HEK293 (cell line): ENCODE measurements at regions not wholly inside any gene's neighbourhood (a gene's known extent, or its start where the extent isn't known, plus 50 kb on each side); places are given as distances from the start of the nearest gene placed in this dataset.

Experiments used
- CTCF ChIA-PET: fragments of 350-600 bp; formaldehyde crosslinking; extraction: SDS; loops from one replicate; lab custom pipeline; 2021; ENCODE audit warnings: antibody characterized with exemption; lab: Yijun Ruan, JAX
- POLR2A ChIA-PET: fragments of 300-600 bp; formaldehyde crosslinking; extraction: SDS; loops from one replicate; lab custom pipeline; 2020; ENCODE audit warnings: antibody characterized with exemption, inconsistent platforms; lab: Yijun Ruan, JAX
- H3K27ac ChIP-seq: fragments of 200-500 bp; sonication (Bioruptor generic); 2 replicates; pipeline ENCODE4 v1.5.1; 2014; ENCODE audit warnings: low read depth, low read length, control low read depth, inconsistent platforms; ENCODE audit errors: extremely low read depth
- H3K36me3 ChIP-seq, 2 experiments: fragments of 200-500 bp in 1 of 2; sonication (Bioruptor generic) in 1 of 2; 1 replicate in 1 of 2; 2 replicates in 1 of 2; pipeline ENCODE4 v1.5.1; 2014 to 2017; ENCODE audit warnings: inconsistent platforms in 2 of 2, low read length in 2 of 2; ENCODE audit not compliant: control insufficient read depth in 2 of 2, insufficient read depth in 1 of 2
- H3K4me1 ChIP-seq: fragments of 200-500 bp; sonication (Bioruptor generic); 2 replicates; pipeline ENCODE4 v1.5.1; 2014; ENCODE audit warnings: mild to moderate bottlenecking, low read length, inconsistent platforms; ENCODE audit not compliant: control insufficient read depth, insufficient read depth
- H3K4me3 ChIP-seq: 2 replicates; pipeline ENCODE4 v1.5.1; 2011; ENCODE audit warnings: low read depth, mild to moderate bottlenecking, control low read depth, low read length, moderate library complexity
- H3K9me3 ChIP-seq: fragments of 200-500 bp; sonication (Bioruptor generic); 2 replicates; pipeline ENCODE4 v1.5.1; 2014; ENCODE audit warnings: low read depth, low read length, inconsistent platforms; ENCODE audit not compliant: control insufficient read depth, insufficient read depth
- GFI1B ChIP-seq: fragments of 450-650 bp; formaldehyde crosslinking; IDR thresholded peaks from 2 replicates; pipeline ENCODE4 v1.5.1; 2016; ENCODE audit warnings: missing biosample characterization, missing genetic modification characterization
- KLF16 ChIP-seq: fragments of 450-650 bp; formaldehyde crosslinking; IDR thresholded peaks from 2 replicates; pipeline ENCODE4 v1.5.1; 2017; ENCODE audit warnings: missing biosample characterization, missing genetic modification characterization
- KLF17 ChIP-seq: fragments of 450-650 bp; formaldehyde crosslinking; IDR thresholded peaks from 2 replicates; pipeline ENCODE4 v1.5.1; 2016; ENCODE audit warnings: missing biosample characterization, missing genetic modification characterization
- MYNN ChIP-seq: fragments of 450-650 bp; formaldehyde crosslinking; IDR thresholded peaks from 2 replicates; pipeline ENCODE4 v1.5.1; 2016; ENCODE audit warnings: missing biosample characterization, missing genetic modification characterization, borderline replicate concordance
- OSR2 ChIP-seq: fragments of 450-650 bp; formaldehyde crosslinking; IDR thresholded peaks from 2 replicates; pipeline ENCODE4 v1.5.1; 2016; ENCODE audit warnings: missing biosample characterization, missing genetic modification characterization
- PRDM4 ChIP-seq: fragments of 450-650 bp; formaldehyde crosslinking; IDR thresholded peaks from 2 replicates; pipeline ENCODE4 v1.5.1; 2017; ENCODE audit warnings: missing biosample characterization, missing genetic modification characterization
- SCRT2 ChIP-seq: fragments of 450-650 bp; formaldehyde crosslinking; IDR thresholded peaks from 2 replicates; pipeline ENCODE4 v1.5.1; 2016; ENCODE audit warnings: missing biosample characterization, missing genetic modification characterization
- SP2 ChIP-seq: fragments of 450-650 bp; formaldehyde crosslinking; IDR thresholded peaks from 2 replicates; pipeline ENCODE4 v1.5.1; 2016; ENCODE audit warnings: missing biosample characterization, missing genetic modification characterization
- SP7 ChIP-seq: fragments of 450-650 bp; formaldehyde crosslinking; IDR thresholded peaks from 2 replicates; pipeline ENCODE4 v1.5.1; 2016; ENCODE audit warnings: missing biosample characterization, missing genetic modification characterization
- ZBTB26 ChIP-seq: fragments of 450-650 bp; formaldehyde crosslinking; optimal IDR thresholded peaks from 2 replicates; pipeline ENCODE3; 2016; ENCODE audit warnings: missing biosample characterization, mild to moderate bottlenecking, missing genetic modification characterization
- ZFP3 ChIP-seq: fragments of 450-650 bp; formaldehyde crosslinking; IDR thresholded peaks from 2 replicates; pipeline ENCODE4 v1.5.1; 2016; ENCODE audit warnings: low read depth, missing biosample characterization, missing genetic modification characterization
- ZNF132 ChIP-seq: fragments of 450-650 bp; formaldehyde crosslinking; IDR thresholded peaks from 2 replicates; pipeline ENCODE4 v1.5.1; 2017; ENCODE audit warnings: missing biosample characterization, missing genetic modification characterization, borderline replicate concordance
- ZNF155 ChIP-seq: fragments of 450-650 bp; formaldehyde crosslinking; IDR thresholded peaks from 2 replicates; pipeline ENCODE4 v1.5.1; 2016; ENCODE audit warnings: missing biosample characterization, missing genetic modification characterization
- ZNF280C ChIP-seq: fragments of 450-650 bp; formaldehyde crosslinking; IDR thresholded peaks from 2 replicates; pipeline ENCODE4 v1.5.1; 2016; ENCODE audit warnings: missing biosample characterization, missing genetic modification characterization
- ZNF354C ChIP-seq: fragments of 450-650 bp; formaldehyde crosslinking; IDR thresholded peaks from 2 replicates; pipeline ENCODE4 v1.5.1; 2016; ENCODE audit warnings: missing biosample characterization, missing genetic modification characterization, low read depth, borderline replicate concordance
- ZNF398 ChIP-seq: fragments of 450-650 bp; formaldehyde crosslinking; IDR thresholded peaks from 2 replicates; pipeline ENCODE4 v1.5.1; 2017; ENCODE audit warnings: missing biosample characterization, missing genetic modification characterization
- ZNF629 ChIP-seq: fragments of 450-650 bp; formaldehyde crosslinking; IDR thresholded peaks from 2 replicates; pipeline ENCODE4 v1.5.1; 2017; ENCODE audit warnings: missing biosample characterization, missing genetic modification characterization
- ZNF658 ChIP-seq: fragments of 450-650 bp; formaldehyde crosslinking; IDR thresholded peaks from 2 replicates; pipeline ENCODE4; 2016; ENCODE audit warnings: missing biosample characterization, missing genetic modification characterization
- ZNF692 ChIP-seq: fragments of 450-650 bp; formaldehyde crosslinking; IDR thresholded peaks from 2 replicates; pipeline ENCODE4 v1.5.1; 2016; ENCODE audit warnings: missing biosample characterization, missing genetic modification characterization
- ZNF76 ChIP-seq: fragments of 450-650 bp; formaldehyde crosslinking; IDR thresholded peaks from 2 replicates; pipeline ENCODE4; 2016; ENCODE audit warnings: low read depth, missing biosample characterization, missing genetic modification characterization, borderline replicate concordance
- ZNF776 ChIP-seq: fragments of 450-650 bp; formaldehyde crosslinking; IDR thresholded peaks from 2 replicates; pipeline ENCODE4 v1.5.0; 2017; ENCODE audit warnings: missing biosample characterization, missing genetic modification characterization, borderline replicate concordance
- ZNF837 ChIP-seq: fragments of 450-650 bp; formaldehyde crosslinking; IDR thresholded peaks from 2 replicates; pipeline ENCODE4 v1.5.1; 2016; ENCODE audit warnings: missing biosample characterization, missing genetic modification characterization
- ZSCAN16 ChIP-seq: fragments of 450-650 bp; formaldehyde crosslinking; IDR thresholded peaks from 2 replicates; pipeline ENCODE4 v1.5.1; 2016; ENCODE audit warnings: missing biosample characterization, missing genetic modification characterization
- ZSCAN30 ChIP-seq: fragments of 450-650 bp; IDR thresholded peaks from 2 replicates; pipeline ENCODE4 v1.5.1; 2018; ENCODE audit warnings: missing biosample characterization, mild to moderate bottlenecking, missing genetic modification characterization, moderate library complexity
- ZSCAN4 ChIP-seq: fragments of 450-650 bp; formaldehyde crosslinking; IDR thresholded peaks from 2 replicates; pipeline ENCODE4 v1.5.1; 2017; ENCODE audit warnings: missing biosample characterization, missing genetic modification characterization

- Histone ChIP-seq H3K4me1 (no peaks in the 10 kb centered on the region), H3K36me3 (no peaks in the 10 kb centered on the region), H3K9me3 (no peaks in the 10 kb centered on the region), H3K27ac (no peak overlapping the region), H3K4me3 (no peak overlapping the region)
- TF ChIP-seq ZNF132 (tag by site-specific recombination) (no peak), GFI1B (no peak), ZNF776 (no peak), KLF16 (tag by site-specific recombination) (no peak), ZNF398 (no peak), ZNF155 (no peak), ZNF658 (tag by site-specific recombination) (no peak), OSR2 (tag by site-specific recombination) (no peak), SP7 (no peak), ZNF280C (tag by site-specific recombination) (no peak)
- ChIA-PET POLR2A (no interaction called here), CTCF (no interaction called here)
Measured at GRCh38 chr16:49094471-49094870, 187.2 kb downstream of the CBLN1 start.

- CTCF ChIA-PET, result no interaction called here
- no peak for TF ChIP-seq PRDM4 (tag by site-specific recombination)
- no peak for TF ChIP-seq ZNF837 (tag by site-specific recombination)
- TF ChIP-seq ZSCAN30 (tag by site-specific recombination), result no peak
- TF ChIP-seq ZNF354C, result no peak
- no peak for TF ChIP-seq SP2
- no peak for TF ChIP-seq ZSCAN16 (tag by site-specific recombination)
- no peak for TF ChIP-seq ZBTB26 (tag by site-specific recombination)
- TF ChIP-seq ZNF629 (tag by site-specific recombination), result no peak
- TF ChIP-seq ZNF692, result no peak
- no peak for TF ChIP-seq ZFP3 (tag by site-specific recombination)
- TF ChIP-seq MYNN (tag by site-specific recombination), result no peak
- no peak for TF ChIP-seq ZSCAN4
- TF ChIP-seq ZNF76, result no peak
- no peak for TF ChIP-seq SCRT2 (tag by site-specific recombination)
- no peak for TF ChIP-seq KLF17 (tag by site-specific recombination)
- POLR2A ChIA-PET, result no interaction called here
Measured at GRCh38 chr16:49093939-49094338, 187.7 kb downstream of the CBLN1 start.

More at GRCh38 chr16:49093939-49094338, 187.7 kb downstream of the CBLN1 start:
- Histone ChIP-seq H3K27ac (no peak overlapping the region), H3K4me3 (no peak overlapping the region), H3K36me3 (no peaks in the 10 kb centered on the region), H3K9me3 (no peaks in the 10 kb centered on the region), H3K4me1 (no peaks in the 10 kb centered on the region)
